ENCODE measurements at regions not wholly inside any gene's neighbourhood (a gene's known extent, or its start where the extent isn't known, plus 50 kb on each side); places are given as distances from the start of the nearest gene placed in this dataset.

DNA sequence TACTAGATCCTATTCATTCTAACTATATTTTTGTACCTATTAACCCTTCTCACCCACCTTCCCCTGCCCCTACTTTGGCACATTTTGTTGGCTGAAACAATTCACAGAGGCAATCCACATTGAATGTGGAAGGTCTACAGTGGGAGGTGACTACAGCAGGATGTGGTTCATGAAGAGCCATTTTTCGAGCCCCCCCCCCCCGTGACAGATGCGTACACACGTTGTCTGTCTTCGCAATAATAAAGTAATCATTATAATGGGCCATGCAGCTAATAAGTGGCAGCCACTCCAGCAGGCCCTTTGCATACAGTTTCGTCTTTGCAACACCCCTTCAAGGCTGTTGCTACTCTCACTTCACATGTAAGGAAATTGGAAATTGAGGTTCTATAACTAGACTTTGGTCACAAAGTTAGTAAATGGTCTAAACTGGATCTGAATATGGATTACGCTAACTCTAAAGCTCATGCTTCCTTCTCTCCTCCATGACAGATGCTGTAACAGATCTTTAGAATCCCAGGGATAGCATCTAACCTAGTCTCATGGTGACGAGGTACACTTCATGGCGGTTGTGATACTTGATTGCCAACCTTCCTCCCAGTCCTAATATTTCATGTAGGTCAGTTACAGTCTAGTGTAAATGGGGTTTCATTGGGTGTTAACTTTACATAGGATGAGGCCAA, 176.8 kb downstream of the MYCN start:
- no peak for DNase-seq (ENCODE audit: low read depth in 1 of 2, low spot score in 1 of 2)

DNA sequence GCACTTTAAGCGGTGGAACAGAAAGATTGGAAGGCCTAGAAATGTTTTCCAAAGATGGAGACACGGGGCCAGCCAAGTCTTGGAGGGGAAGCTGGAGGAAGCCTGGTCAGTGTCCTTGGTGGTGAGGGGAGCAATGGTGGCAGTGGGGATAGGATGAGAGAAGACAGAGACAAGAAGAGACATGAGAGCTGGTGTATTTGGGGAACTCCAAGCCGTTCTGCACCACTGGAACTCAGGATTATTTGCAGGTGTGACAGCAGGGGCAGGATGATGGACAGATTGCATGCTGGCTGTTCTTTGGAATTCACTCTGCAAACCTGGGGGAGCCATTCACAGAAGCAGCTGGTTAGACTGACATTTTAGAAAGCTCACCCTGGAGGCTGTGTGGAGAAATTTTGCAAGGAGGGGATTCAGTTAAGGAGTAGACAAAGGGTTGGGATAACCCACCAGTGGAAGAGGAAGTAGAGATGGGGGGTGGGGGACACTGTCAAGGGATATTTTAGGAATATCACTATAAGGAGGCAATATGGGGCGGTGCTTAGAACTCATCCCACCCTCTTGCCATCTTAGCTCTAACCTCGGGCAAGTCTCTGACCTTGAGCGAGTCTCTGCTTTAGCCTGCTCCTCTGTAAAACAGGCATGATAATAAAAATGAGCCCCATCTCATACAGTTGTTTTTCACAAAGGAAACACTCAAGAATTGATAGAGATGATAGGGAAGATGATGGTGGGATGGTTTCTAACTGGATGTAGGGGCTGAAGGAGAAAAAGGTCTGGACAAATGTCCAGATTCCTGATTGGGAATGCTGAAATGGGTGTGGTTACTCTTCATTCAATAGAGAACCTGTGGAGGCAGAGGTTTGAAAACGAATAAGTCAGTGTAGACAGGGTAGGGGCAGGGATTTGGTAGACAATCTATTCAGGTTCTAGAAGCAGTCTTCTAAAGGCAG, 175.8 kb downstream of the MYCN start:
- DNase-seq (ENCODE audit: low read depth in 1 of 2, low spot score in 1 of 2), result no peak

DNA sequence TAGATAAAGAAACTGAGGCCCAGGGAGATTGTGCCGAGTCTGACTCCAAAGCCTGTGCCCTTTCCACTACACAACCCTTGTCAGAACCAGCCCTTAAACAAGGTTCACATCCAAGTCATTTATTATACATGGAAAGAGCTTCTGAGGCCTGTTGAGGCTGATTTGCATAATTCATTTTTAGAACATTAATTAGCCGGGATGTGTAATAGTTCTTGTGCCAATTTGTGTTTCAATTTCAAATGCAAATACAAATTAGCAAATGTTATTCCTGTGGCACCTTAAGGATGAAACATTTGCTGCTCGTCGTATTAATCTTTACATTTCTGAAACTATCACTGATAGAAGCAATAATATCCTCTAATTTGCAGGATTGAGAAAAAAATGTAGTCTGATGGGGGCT, 174.9 kb downstream of the MYCN start:
- DNase-seq (ENCODE audit: low read depth in 1 of 2, low spot score in 1 of 2), result no peak

DNA sequence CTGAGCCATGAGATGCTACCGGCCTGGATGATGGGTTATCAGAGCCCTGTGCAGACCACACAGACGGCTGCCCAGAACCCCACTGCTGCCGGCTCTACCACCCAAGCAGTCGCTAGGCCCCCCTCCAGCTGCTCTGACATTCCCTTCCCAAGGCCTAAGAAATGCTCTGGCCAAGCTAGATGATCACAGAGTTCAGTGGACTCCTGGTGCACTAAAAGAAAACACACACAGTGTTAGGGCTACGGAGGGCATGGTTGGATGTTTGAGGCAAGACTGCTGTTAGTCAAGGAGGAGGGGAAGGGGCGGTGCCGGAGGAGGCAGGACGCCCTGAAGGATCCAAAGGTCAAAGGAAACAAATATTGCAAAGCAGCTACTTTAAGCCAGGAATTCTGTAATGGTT, 174.5 kb downstream of the MYCN start:
- no peak for DNase-seq (ENCODE audit: low read depth in 1 of 2, low spot score in 1 of 2)

DNA sequence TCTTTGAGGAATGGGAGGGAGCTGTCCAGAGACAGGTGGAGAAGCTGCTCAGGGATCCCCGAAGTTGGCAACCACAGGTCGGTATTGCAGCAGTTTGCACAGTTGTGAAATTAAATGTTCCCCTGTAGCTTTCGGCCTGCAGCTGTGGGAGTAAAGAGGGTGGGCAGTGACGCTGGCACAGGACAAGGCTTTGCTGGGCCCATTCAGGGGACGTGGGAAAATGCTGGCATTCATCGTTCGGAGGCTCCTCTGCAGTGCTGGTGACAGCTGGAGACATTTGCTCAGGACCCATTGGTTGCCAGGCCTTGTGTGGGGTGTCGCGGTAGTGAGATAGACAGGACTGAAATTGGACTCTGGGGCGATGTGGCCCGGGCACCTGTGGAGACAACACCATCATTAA, 173.7 kb downstream of the MYCN start:
- DNase-seq (ENCODE audit: low read depth in 1 of 2, low spot score in 1 of 2), result no peak

DNA sequence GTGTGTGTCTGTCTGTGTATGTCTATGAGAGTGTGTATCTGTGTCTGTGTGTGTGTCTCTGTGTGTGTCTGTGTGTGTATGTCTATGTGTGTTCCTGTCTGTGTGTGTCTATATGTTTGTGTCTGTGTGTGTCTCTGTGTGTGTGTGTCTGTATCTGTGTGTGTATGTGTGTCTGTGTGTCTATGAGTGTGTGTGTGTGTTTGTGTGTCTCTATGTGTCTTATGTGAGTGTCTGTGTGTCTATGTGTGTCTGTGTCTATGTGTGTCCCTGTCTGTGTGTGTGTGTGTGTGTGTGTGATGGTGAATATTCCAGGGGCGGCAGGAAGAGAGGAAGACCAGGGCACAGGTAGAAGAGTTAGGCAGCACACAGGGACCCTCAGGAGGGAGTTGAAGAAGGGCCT, 173.2 kb downstream of the MYCN start:
- no peak for DNase-seq (ENCODE audit: low read depth in 1 of 2, low spot score in 1 of 2)

DNA sequence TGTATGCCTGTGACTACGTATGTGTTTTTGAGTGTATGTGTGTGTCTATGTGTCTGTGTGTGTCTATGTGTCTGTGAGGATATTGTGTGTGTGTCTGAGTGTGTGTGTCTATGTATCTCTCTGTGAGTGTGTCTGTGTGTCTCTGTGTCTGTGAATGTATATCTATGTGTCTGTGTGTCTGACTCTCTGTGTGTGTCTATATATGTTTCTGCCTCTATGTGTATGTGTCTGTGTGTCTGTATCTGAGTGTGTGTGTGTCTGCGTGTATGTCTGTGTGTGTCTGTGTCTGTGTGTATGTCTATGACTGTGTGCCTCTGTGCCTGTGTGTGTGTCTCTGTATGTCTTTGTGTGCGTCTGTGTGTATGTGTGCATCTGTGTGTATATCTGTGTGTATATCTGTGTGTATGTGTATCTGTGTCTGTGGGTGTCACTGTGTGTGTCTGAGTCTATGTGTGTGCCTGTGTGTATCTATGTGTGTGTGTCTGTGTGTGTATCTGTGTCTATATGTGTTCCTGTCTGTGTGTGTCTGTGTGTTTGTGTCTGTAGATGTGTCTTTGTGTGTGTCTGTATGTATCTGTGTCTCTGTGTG, 172.7 kb downstream of the MYCN start:
- DNase-seq (ENCODE audit: low read depth in 1 of 2, low spot score in 1 of 2), result no peak

DNA sequence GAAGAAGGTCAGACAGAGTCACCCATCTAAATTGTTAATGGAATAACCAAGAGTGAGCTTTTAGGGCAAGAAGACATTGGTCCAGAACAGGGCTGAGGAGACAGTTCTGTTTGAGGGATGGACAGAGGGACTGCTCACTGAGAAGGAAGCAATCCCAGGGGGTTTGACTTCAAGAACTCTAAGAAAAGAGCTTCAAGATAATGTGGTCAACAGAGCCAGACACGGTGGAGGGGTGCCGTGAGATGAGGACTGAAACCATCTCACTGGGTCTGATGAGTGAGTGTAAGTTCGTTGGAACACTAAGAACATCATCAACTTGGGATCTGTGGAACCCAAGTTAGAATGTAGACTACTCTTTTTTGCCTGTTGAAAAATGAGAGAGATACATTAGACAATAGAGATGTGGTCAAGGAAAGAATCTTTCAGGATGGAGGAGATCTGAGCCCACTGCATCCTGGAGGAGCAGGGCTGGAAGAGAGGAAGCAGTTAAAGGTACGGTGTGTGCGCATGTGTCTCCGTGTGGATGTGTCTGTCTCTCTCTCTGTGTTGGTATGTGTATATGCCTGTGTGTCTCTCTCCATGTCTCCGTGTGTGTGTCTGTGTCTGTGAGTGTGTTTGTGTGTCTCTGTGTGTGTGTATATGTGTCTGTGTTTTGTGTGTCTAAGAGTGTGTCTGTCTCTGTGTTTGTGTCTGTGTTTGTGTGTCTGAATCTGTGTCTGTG, 172.1 kb downstream of the MYCN start:
- no peak for DNase-seq (ENCODE audit: low read depth in 1 of 2, low spot score in 1 of 2)

DNA sequence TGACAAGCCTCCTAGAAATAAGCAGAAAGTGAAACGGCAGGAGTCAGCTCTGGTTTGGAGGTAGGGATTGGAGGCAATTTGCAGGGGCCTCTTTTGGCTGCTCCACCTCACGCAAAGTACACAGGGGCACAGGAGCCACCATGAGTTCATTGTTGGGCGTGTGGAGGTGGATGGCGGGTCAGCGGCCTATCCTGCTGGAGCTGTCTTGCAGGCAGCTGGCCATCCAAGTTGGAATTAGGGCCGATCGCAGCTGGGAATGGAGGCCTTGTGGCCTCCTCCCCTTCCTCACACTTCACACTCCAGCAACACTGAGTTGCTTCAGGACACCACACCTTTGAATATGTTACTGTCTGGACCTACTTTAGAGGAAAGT, 171.5 kb downstream of the MYCN start:
- DNase-seq (ENCODE audit: low read depth in 1 of 2, low spot score in 1 of 2), result no peak

DNA sequence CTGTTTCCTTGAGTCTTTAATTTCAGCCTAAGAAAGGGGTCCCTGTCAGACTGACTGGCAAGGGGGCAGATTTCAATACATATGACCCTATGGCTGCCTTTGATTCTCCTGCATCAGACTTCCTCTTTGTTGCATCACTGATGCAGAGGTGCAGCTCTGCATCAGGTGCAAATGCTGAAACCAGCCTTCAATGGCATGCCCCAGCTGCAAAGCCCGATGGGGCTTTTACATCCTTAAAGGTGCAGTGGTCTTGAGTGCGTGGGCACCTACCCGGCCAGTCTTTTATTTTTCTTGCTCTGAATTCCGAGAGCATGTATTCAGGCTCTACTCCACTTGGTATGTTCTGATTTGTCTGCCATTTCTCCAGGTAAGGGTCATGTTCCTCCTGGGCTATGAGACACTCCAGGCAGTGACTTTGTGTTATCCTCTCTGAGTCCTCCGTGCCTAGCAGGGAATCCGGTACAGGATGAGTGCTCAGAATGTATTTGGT, 169.5 kb downstream of the MYCN start:
- no peak for DNase-seq (ENCODE audit: low read depth in 1 of 2, low spot score in 1 of 2)

DNA sequence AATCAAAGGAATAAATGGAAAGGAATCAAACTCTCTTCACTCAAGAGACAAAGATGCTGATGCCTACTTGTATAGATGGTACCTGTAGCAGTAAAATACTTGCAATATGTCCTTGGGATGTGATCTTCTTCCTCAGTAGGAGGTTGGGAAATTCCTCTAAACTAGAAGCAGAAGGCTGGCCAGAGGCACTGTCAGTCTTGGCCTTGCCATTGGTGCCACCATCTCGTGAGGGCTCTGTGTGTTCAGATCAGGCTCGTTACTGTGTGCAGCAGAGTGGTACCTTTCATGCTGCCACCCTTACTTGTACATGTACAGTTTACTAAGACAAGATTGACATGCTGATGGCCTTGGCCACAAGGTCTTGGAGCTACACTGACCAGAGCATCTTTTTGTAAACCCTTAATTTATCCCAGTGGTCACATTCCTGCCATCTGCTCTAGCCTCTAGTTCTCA, 169.0 kb downstream of the MYCN start:
- DNase-seq (ENCODE audit: low read depth in 1 of 2, low spot score in 1 of 2), result no peak

DNA sequence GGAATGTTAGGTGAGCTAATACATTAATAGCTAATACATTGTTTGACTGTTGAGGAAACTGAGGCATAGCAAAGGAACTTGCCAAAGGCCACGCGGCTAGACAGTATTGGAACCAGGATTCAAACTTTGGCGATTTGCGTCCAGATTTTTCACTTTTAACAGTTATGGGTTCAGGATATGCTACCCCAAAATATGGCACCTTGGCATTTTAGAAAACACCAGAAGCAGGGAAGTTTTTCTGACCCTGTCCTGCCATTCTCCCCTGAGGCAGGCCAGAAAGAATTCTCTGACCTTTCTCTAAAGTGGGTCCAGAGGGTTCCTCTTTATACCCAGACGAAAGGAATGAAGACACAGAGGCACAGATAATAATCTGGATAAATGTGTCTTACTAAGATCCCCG, 166.9 kb downstream of the MYCN start:
- DNase-seq (ENCODE audit: low read depth in 1 of 2, low spot score in 1 of 2), result no peak

DNA sequence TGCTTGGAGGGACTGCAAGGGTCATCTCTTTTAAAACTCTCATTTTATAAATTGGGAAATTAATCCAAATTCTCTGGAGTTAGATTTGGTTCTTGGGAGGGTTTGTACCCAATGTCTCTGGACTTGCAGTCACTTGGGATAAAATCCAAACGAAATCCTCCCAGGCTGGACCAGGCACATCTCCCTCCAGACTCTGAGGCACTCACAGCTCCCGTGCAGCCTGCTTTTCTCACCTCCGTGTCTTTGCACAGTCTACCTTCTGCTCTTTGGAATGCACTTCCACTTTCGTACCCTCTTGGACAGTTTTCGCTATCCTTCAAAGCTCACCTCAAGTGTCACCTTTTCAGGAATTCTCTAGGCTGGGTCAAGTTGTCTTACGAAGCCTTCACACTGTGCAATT, 166.3 kb downstream of the MYCN start:
- no peak for DNase-seq (ENCODE audit: low read depth in 1 of 2, low spot score in 1 of 2)

DNA sequence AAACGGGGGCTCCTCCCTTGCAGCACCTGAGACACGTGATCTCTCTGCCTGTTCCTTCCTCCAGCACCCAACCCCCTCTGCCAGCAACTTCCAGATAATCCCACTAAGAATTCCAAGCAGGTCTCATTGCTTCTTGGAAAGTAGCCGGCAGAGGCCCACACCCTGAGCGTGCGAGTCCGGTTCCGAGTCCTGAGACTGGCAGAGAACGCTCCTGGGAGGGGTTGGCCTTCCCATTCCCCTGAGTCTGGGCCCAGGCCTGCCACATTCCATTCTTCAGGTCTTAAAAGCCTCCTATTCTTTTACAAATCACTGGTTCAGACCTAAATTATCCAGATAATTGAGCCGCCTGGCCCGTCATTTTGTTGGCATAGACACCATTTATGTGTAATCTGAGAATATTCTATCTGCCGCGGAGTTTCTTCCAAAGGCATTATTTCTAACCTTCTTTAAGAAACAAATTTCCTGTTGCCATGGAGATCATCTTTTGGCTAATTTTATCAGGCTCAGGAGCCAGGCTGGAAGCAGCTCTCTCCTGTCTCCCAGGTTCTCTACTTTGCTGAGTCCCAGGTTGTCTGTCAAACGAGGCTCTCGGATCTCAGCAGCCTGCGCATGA, 165.4 kb downstream of the MYCN start:
- no peak for DNase-seq (ENCODE audit: low read depth in 1 of 2, low spot score in 1 of 2)

DNA sequence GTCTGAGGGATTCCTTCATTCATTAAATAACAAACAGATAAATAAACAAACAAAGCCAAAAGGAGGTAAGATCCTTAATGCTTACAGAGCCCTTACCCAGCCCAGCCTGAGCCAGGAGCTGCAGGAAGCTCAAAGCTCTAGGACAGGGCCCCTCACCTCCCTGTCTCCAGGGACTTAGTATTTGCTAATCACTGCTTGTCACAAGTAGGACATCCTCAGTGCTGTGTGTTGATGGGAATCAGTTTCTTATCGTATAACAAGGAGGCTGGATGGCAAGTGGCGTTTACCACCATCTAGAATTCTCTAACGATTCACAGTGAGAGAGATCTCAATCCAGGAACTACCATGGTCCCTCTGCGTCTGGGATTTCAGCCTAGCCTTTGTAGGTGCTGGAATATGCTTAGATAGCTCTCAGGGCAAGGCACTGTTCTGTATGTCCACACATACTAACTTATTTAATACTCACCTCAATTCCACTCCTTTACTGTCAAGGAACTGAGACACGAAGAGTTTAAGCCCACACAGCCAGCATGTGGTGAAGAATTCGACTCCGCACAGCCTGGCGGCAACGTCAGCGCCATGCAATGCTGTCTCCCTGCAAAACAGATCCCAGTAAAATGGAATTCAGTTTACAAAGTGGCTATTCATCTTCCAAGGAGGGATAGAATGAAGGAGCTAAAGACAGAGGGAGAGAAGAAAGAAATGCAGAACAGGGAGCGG, 164.8 kb downstream of the MYCN start:
- no peak for DNase-seq (ENCODE audit: low read depth in 1 of 2, low spot score in 1 of 2)

DNA sequence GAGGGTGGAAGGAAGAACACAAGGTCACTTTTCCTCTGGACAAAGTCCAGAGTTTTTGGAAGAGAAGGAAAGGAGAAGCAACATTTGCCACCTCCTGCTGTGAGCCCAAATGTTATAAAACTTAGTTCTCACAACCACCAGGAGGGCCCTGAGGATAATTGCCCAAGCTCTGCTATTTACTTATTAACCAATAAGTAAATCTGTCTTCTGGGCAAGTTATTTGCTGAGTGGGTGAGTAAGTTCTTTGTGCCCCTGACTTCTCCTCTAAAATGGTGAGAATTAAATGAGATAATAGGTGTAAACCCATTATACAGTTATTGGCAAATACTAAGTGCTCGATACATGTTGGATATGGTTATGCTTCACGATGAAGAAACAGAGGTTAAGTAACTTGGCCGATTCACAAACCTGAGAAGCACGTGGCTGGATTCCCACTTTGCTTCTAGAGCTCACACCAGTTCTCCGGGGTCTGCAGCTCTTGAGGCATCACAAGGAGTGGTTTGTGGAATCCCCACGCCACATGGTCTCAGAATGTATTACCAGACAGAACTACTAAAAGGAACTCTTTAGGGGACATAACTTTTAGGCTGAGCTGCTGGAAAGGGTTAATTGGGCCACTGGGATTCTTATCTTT, 164.1 kb downstream of the MYCN start:
- no peak for DNase-seq (ENCODE audit: low read depth in 1 of 2, low spot score in 1 of 2)

DNA sequence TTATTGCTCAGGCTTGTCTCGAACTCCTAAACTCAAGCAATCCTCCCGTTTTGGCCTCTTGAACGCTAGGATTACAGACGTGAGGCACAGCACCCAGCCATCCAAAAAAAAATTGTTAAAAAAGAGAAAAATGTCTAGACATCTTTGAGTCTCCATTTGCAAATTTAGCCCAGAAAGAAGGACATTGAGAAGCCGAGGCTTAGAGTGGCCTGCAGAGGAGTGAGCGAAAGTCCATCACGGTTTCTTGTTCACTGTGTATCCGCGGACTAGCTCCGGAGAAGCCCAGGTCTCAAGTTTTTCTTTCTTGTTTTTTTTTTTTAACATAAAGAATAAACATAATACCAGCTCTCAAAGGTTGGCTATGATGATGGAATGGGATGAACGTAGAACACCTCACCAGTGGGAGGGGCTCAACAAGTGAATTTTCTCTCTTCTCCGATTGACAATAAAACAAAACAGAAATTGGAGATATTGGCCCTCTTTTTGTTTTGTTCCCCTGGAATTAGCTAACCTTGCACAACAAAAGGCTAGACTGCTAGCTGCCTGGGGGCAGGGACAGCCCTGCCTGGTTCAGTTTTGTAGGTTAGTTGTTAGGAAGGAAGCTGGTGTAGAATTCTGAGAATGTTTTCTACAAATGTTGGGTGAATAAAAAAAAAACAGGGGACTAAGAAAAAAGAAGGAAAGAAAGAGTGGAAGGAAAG, 163.4 kb downstream of the MYCN start:
- DNase-seq (ENCODE audit: low read depth in 1 of 2, low spot score in 1 of 2), result no peak

DNA sequence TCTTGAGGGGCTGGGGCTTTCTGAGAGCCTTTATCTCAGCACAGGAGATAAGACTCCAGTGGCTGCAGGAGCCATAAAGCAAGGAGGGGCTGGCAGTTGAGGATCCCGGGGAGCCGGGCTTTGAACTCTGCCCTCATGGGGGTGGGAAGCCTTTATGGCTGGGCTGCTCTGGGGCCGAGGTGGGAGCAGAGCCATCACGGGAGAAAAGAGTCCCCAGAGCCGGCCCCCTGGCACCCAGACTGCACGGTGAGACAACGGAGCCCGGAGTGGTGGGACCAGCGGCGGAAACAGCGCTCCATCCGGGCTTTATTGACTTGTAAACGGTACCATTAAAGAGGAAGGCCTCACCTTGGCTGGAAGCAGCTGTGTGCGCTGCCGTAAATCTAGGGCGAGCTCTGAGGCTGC, 162.6 kb downstream of the MYCN start:
- no peak for DNase-seq (ENCODE audit: low read depth in 1 of 2, low spot score in 1 of 2)

DNA sequence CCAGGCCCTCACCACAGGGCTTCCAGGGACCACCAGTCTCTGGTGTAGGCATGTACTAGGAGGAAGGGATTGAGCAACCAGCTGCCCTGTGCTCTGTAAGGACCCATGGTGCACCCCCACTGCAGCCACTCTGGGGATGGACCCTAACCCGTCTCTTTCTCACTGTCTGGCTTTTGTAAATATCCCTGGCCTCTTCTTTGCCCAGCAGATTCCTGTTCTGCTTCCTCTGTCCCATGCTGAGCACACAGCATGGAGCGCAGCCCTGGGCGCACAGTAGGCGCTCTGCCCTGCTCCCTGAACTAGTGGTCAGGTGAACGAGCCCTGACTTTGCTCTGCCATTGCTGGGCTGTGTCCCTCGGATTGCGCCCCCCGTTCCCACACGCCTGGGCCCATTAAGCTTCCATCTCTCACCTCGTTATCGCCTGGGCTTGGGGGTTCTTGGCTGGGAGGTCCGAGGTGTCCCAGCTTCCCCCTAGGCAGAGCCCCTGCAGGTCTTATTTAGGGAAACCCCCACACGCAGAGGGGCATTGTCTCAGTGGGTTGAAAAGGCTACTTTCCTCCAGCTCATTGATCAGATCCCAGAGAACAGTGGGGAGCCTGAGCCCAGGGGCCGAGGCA, 162.1 kb downstream of the MYCN start:
- no peak for DNase-seq (ENCODE audit: low read depth in 1 of 2, low spot score in 1 of 2)
